Kidney (tissue), 13 donors: ENCODE measurements at regions not wholly inside any gene's neighbourhood (a gene's known extent, or its start where the extent isn't known, plus 50 kb on each side); places are given as distances from the start of the nearest gene placed in this dataset.

Experiments
- DNase-seq, 5 donors: peaks; one replicate each; pipeline ENCODE4 v3.0.0-alpha.2; 2013 to 2020
- FAIRE-seq: peaks from 2 replicates; lab custom pipeline; 2012; peaks lifted over from hg19 to GRCh38; lab: Jason Lieb, UNC
- H3K27ac ChIP-seq, 2 donors: one replicate each; pipeline ENCODE4 v1.7.0; 2013; ENCODE audit warnings: low read depth in 2 of 2, low read length in 2 of 2, inconsistent platforms in 1 of 2
- H3K27me3 ChIP-seq: one replicate; pipeline ENCODE4 v1.7.1; 2013; ENCODE audit warnings: low read length, inconsistent platforms; ENCODE audit not compliant: control insufficient read depth, insufficient read depth
- H3K36me3 ChIP-seq, 3 donors: one replicate each; pipeline versions ENCODE4 v1.7.0 to v1.7.1; 2013; ENCODE audit warnings: low read length in 3 of 3, control low read depth in 1 of 3, inconsistent platforms in 1 of 3; ENCODE audit not compliant: insufficient read depth in 3 of 3, control insufficient read depth in 2 of 3
- H3K4me1 ChIP-seq, 3 donors: one replicate each; pipeline versions ENCODE4 v1.7.0 to v1.7.1; 2013; ENCODE audit warnings: low read length in 3 of 3, inconsistent platforms in 1 of 3, low read depth in 1 of 3; ENCODE audit not compliant: control insufficient read depth in 2 of 3, insufficient read depth in 2 of 3
- H3K4me3 ChIP-seq, 3 donors: one replicate each; pipeline versions ENCODE4 v1.7.0 to v1.8.1; 2013; ENCODE audit warnings: low read length in 3 of 3, control low read depth in 1 of 3, inconsistent platforms in 1 of 3
- H3K9ac ChIP-seq, 3 donors: one replicate each; pipeline versions ENCODE4 v1.7.0 to v1.7.1; 2013; ENCODE audit warnings: low read length in 3 of 3, control low read depth in 1 of 3, inconsistent platforms in 1 of 3
- H3K9me3 ChIP-seq, 3 donors: one replicate each; pipeline versions ENCODE4 v1.7.0 to v1.7.1; 2013; ENCODE audit warnings: low read length in 3 of 3, control low read depth in 1 of 3, inconsistent platforms in 1 of 3; ENCODE audit not compliant: control insufficient read depth in 2 of 3, insufficient read depth in 1 of 3
- intact Hi-C: fragments of 100-400 bp; cut with DNase I; formaldehyde crosslinking; loops from one replicate; pipeline ENCODE4 v1.11.1; 2022
- TF ChIP-seq, protein P1 (sequence below): IDR thresholded peaks from 3 replicates; pipeline ENCODE4 v1.5.1; 2012; ENCODE audit warnings: mild to moderate bottlenecking, moderate library complexity, borderline replicate concordance; ENCODE audit not compliant: insufficient read depth; ENCODE audit errors: extremely low read depth
- donor health status: control.
- donor health status: control.
- donor health status: control.
- donor health status: control.
- donor health status: control.
- donor health status: DM: yes; HTN: yes; CAD: no.
- donor health status: Normal renal cell carcinoma (clear cell type).

DNA sequence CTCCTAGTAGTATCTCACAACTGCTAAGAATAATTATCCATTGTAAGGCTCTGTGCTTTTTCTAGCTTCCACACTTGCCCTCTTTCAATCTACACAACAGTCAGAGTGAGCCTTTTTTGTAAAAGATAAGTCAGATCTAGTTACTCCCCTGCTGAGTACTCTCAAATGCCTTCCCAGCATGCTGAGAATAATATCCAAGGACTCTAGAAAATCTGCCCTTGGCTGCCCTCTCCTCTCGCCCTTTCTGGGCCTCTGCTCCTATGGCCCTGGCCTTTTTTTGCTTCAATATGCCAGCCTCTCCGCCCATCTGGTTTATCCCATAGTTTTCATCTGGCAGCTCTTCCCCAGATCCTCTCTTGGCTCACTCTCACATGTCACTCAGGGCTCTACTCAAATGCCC is 455.9 kb upstream of the UBE2E3 start:
- FAIRE-seq (no peak), DNase-seq (no peak)
- no peaks in the 10 kb centered on the region for H3K36me3 ChIP-seq

DNA sequence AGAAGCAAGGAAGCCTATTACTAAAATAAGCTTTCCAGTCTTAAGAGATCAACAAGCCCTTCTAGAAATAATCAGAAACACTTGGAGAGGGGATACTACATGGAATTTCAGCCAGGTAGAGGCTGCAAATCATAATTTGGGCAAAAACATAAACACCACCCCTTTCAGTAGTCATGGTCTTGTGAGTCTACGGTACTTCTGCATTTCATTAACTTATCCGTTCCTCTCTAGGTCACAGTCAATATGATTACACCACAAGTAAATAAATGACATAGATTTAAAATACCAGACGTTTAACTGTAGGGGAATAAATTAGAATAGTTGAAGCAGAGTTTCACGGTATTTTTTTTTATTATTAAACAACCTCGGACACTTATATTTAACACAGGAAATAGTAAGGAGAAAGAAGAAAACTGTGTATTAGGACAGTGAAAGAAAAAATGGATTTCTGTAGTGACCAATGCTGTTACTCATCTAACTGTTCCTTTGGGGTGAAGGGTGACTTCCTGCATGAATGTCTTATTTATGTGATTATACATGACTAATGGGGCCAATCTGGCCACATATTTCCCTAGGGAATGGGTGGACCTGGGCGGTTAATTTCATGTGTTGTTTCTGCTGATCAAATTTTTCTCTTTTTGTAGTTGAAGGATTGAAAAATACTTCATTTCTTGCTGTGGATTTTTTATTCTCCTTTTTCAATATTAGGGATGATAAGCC is 456.6 kb upstream of the UBE2E3 start:
- no peaks in the 10 kb centered on the region for H3K27me3 ChIP-seq
- intact Hi-C loops: no loop called here
- H3K4me3 ChIP-seq: no peak overlapping the region
- H3K4me1 ChIP-seq: no peaks in the 10 kb centered on the region
- H3K27ac ChIP-seq: no peak overlapping the region
- TF ChIP-seq, protein P1, sequence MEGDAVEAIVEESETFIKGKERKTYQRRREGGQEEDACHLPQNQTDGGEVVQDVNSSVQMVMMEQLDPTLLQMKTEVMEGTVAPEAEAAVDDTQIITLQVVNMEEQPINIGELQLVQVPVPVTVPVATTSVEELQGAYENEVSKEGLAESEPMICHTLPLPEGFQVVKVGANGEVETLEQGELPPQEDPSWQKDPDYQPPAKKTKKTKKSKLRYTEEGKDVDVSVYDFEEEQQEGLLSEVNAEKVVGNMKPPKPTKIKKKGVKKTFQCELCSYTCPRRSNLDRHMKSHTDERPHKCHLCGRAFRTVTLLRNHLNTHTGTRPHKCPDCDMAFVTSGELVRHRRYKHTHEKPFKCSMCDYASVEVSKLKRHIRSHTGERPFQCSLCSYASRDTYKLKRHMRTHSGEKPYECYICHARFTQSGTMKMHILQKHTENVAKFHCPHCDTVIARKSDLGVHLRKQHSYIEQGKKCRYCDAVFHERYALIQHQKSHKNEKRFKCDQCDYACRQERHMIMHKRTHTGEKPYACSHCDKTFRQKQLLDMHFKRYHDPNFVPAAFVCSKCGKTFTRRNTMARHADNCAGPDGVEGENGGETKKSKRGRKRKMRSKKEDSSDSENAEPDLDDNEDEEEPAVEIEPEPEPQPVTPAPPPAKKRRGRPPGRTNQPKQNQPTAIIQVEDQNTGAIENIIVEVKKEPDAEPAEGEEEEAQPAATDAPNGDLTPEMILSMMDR: no peak
- H3K9me3 ChIP-seq: no peaks in the 10 kb centered on the region
- H3K9ac ChIP-seq: no peak overlapping the region
- no peaks in the 10 kb centered on the region for H3K36me3 ChIP-seq
- FAIRE-seq: no peak
- no peak for DNase-seq

More for the DNA sequence above, 455.9 kb upstream of the UBE2E3 start:
- Histone ChIP-seq H3K9ac (no peak overlapping the region), H3K4me1 (no peaks in the 10 kb centered on the region), H3K27me3 (no peaks in the 10 kb centered on the region), H3K4me3 (no peak overlapping the region), H3K27ac (no peak overlapping the region), H3K9me3 (no peaks in the 10 kb centered on the region)
- TF ChIP-seq, protein P1: no peak
- intact Hi-C loops: no loop called here

DNA sequence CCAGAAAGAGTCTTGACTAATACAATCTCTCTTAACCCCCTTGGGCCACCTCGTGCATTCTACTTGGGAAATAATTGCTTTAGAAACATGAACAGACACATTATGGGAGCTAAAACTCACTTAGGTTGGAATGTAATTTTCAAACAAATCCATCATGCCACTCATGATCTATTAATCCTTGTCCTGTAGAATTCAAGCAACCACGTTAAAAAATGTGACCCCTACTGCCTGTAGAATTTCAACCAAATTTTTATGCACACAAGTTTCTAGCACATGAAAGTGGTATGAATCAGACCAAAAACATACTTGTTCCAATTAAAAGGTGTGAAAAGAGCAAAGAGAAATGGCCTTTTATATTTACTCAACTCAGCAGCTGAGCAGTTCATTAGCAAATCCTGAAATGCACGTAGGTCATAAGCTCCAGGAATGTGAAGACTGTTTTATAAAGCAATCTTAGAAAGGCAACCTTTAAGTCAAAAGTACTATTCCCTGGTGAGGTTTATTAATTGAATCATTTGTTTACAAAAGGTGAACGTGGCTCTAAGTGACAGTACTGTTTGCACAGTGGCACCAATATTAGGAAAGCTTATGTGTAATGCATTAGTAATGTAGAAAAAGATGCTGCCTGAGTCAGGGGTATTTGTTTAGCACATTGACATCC is 459.4 kb upstream of the UBE2E3 start:
- FAIRE-seq (no peak), DNase-seq (no peak)
- Histone ChIP-seq H3K9ac (no peak overlapping the region), H3K36me3 (no peaks in the 10 kb centered on the region), H3K9me3 (no peaks in the 10 kb centered on the region), H3K27me3 (no peaks in the 10 kb centered on the region), H3K4me3 (no peak overlapping the region), H3K27ac (no peak overlapping the region), H3K4me1 (no peaks in the 10 kb centered on the region)
- TF ChIP-seq, protein P1: no peak
- intact Hi-C loops: no loop called here
